Small intestine (tissue), 7 donors: ENCODE measurements at regions not wholly inside any gene's neighbourhood (a gene's known extent, or its start where the extent isn't known, plus 50 kb on each side); places are given as distances from the start of the nearest gene placed in this dataset.

ENCODE experiments used
- DNase-seq, 2 donors: peaks; one replicate each; pipeline versions ENCODE4 v3.0.0 to v3.0.0-alpha.2; 2013
- FAIRE-seq: peaks from 2 replicates; lab custom pipeline; 2012; peaks lifted over from hg19 to GRCh38; lab: Jason Lieb, UNC
- H3K27ac ChIP-seq, 3 donors: one replicate each; pipeline ENCODE4 v1.5.1; 2013; ENCODE audit warnings: low read length in 2 of 3, mild to moderate bottlenecking in 2 of 3, control low read depth in 1 of 3, inconsistent platforms in 1 of 3, low read depth in 1 of 3, moderate library complexity in 1 of 3
- H3K27me3 ChIP-seq, 3 donors: one replicate each; pipeline ENCODE4 v1.6.1; 2013; ENCODE audit warnings: low read length in 3 of 3, inconsistent platforms in 1 of 3; ENCODE audit not compliant: control insufficient read depth in 3 of 3, insufficient read depth in 3 of 3
- H3K36me3 ChIP-seq, 3 donors: one replicate each; pipeline ENCODE4 v1.6.1; 2013; ENCODE audit warnings: low read length in 3 of 3, inconsistent platforms in 1 of 3, low read depth in 1 of 3, mild to moderate bottlenecking in 1 of 3, moderate library complexity in 1 of 3; ENCODE audit not compliant: control insufficient read depth in 3 of 3, insufficient read depth in 2 of 3
- H3K4me1 ChIP-seq, 3 donors: one replicate each; pipeline ENCODE4 v1.6.1; 2013; ENCODE audit warnings: low read length in 2 of 3, inconsistent platforms in 1 of 3, low read depth in 1 of 3, mild to moderate bottlenecking in 1 of 3, moderate library complexity in 1 of 3; ENCODE audit not compliant: control insufficient read depth in 3 of 3, insufficient read depth in 2 of 3
- H3K4me3 ChIP-seq, 3 donors: one replicate each; pipeline ENCODE4 v1.5.1; 2013; ENCODE audit warnings: low read length in 3 of 3, control low read depth in 1 of 3, inconsistent platforms in 1 of 3, low read depth in 1 of 3, mild to moderate bottlenecking in 1 of 3, moderate library complexity in 1 of 3
- H3K9me3 ChIP-seq, 2 donors: one replicate each; pipeline ENCODE4 v1.6.1; 2013; ENCODE audit warnings: low read depth in 1 of 2, low read length in 1 of 2; ENCODE audit not compliant: control insufficient read depth in 2 of 2, insufficient read depth in 1 of 2
- WGBS, 3 donors: extraction: QIAGEN DNeasy Blood & Tissue Kit; methylation state at CpG; one replicate each; pipeline ENCODE4 v1.1.7; 2013; 5-methylcytosine and 5-hydroxymethylcytosine counted together
- donor health status: healthy with polysubstance abuse.
- donor health status: control.
- donor health status: control.
- donor health status: Bipolar disorder and iron deficiency.
- donor health status: healthy.

GRCh38 chr6:112428477-112428876, 81.3 kb downstream of the RFPL4B start:
- Histone ChIP-seq H3K36me3 (no peaks in the 10 kb centered on the region), H3K27ac (no peak overlapping the region), H3K27me3 (no peaks in the 10 kb centered on the region), H3K4me1 (no peaks in the 10 kb centered on the region), H3K4me3 (no peak overlapping the region), H3K9me3 (no peaks in the 10 kb centered on the region)
- FAIRE-seq, result no peak
- DNase-seq, result no peak
- 50 to 73% (median 57%) methylated on average over 2 of the region's 2 CpGs for WGBS, 3 donors

- DNase-seq (no peak), FAIRE-seq (no peak)
- H3K27ac ChIP-seq, result no peak overlapping the region
- no peaks in the 10 kb centered on the region for H3K36me3 ChIP-seq
- WGBS, 3 donors, result 58 to 77% (median 72%) methylated on average over 3 of the region's 3 CpGs
- H3K27me3 ChIP-seq, result no peaks in the 10 kb centered on the region
- no peaks in the 10 kb centered on the region for H3K4me1 ChIP-seq
- no peaks in the 10 kb centered on the region for H3K9me3 ChIP-seq
- H3K4me3 ChIP-seq, result no peak overlapping the region
These were observed 82.1 kb downstream of the RFPL4B start for GRCh38 chr6:112429226-112429625.

- no peaks in the 10 kb centered on the region for H3K4me1 ChIP-seq
- H3K4me3 ChIP-seq, result no peak overlapping the region
- H3K9me3 ChIP-seq, result no peaks in the 10 kb centered on the region
- H3K27me3 ChIP-seq, result no peaks in the 10 kb centered on the region
- no peak for DNase-seq
- no peak overlapping the region for H3K27ac ChIP-seq
- 55 to 85% (median 69%) methylated on average over 2 of the region's 2 CpGs for WGBS, 3 donors
- FAIRE-seq, result no peak
- H3K36me3 ChIP-seq, result no peaks in the 10 kb centered on the region
These were observed 84.7 kb downstream of the RFPL4B start for GRCh38 chr6:112431803-112432202.

GRCh38 chr6:112432853-112433252, 85.7 kb downstream of the RFPL4B start:
- Histone ChIP-seq H3K9me3 (no peaks in the 10 kb centered on the region), H3K27ac (no peak overlapping the region), H3K4me1 (no peaks in the 10 kb centered on the region), H3K36me3 (no peaks in the 10 kb centered on the region), H3K27me3 (no peaks in the 10 kb centered on the region), H3K4me3 (no peak overlapping the region)
- no peak for FAIRE-seq
- DNase-seq, result no peak

GRCh38 chr6:112433457-112433856, 86.3 kb downstream of the RFPL4B start:
- WGBS, 3 donors, result 10 to 61% (median 13%) methylated on average over 1 of the region's 1 CpG
- Histone ChIP-seq H3K9me3 (no peaks in the 10 kb centered on the region), H3K27me3 (no peaks in the 10 kb centered on the region), H3K4me3 (no peak overlapping the region), H3K36me3 (no peaks in the 10 kb centered on the region), H3K4me1 (no peaks in the 10 kb centered on the region), H3K27ac (no peak overlapping the region)
- DNase-seq (no peak), FAIRE-seq (no peak)

- no peak overlapping the region for H3K4me3 ChIP-seq
- H3K27ac ChIP-seq, result no peak overlapping the region
- no peaks in the 10 kb centered on the region for H3K9me3 ChIP-seq
- FAIRE-seq, result no peak
- WGBS, 3 donors, result 85 to 94% (median 90%) methylated on average over 2 of the region's 2 CpGs
- H3K27me3 ChIP-seq, result no peaks in the 10 kb centered on the region
- H3K4me1 ChIP-seq, result peaks cover 0 to 2% (median 0%) of the 10 kb centered on the region in 3 donors
- H3K36me3 ChIP-seq, result no peaks in the 10 kb centered on the region
- DNase-seq, result no peak
These were observed 87.8 kb downstream of the RFPL4B start for GRCh38 chr6:112434896-112435435.

GRCh38 chr6:112437058-112437457, 89.9 kb downstream of the RFPL4B start:
- H3K4me3 ChIP-seq, result no peak overlapping the region
- no peak for FAIRE-seq
- H3K27me3 ChIP-seq, result no peaks in the 10 kb centered on the region
- 63 to 73% (median 65%) methylated on average over 1 of the region's 1 CpG for WGBS, 3 donors
- no peaks in the 10 kb centered on the region for H3K36me3 ChIP-seq
- H3K9me3 ChIP-seq, result no peaks in the 10 kb centered on the region
- peaks cover 0 to 2% (median 0%) of the 10 kb centered on the region in 3 donors for H3K4me1 ChIP-seq
- DNase-seq, result no peak
- no peak overlapping the region for H3K27ac ChIP-seq

- Histone ChIP-seq H3K36me3 (no peaks in the 10 kb centered on the region), H3K27me3 (no peaks in the 10 kb centered on the region), H3K4me1 (peaks cover 0 to 2% (median 0%) of the 10 kb centered on the region in 3 donors), H3K27ac (no peak overlapping the region), H3K9me3 (no peaks in the 10 kb centered on the region), H3K4me3 (no peak overlapping the region)
- DNase-seq (no peak), FAIRE-seq (no peak)
- WGBS, 3 donors, result 70 to 81% (median 80%) methylated on average over 5 of the region's 5 CpGs
These were observed 91.9 kb downstream of the RFPL4B start for GRCh38 chr6:112439010-112439409.

GRCh38 chr6:112439432-112439831, 92.3 kb downstream of the RFPL4B start:
- Histone ChIP-seq H3K9me3 (no peaks in the 10 kb centered on the region), H3K4me1 (peaks cover 0 to 2% (median 0%) of the 10 kb centered on the region in 3 donors), H3K36me3 (no peaks in the 10 kb centered on the region), H3K27me3 (no peaks in the 10 kb centered on the region), H3K27ac (no peak overlapping the region), H3K4me3 (no peak overlapping the region)
- WGBS, 3 donors, result 35 to 76% (median 41%) methylated on average over 1 of the region's 1 CpG
- FAIRE-seq (no peak), DNase-seq (no peak)
